Loucy (cell line): ENCODE measurements at regions not wholly inside any gene's neighbourhood (a gene's known extent, or its start where the extent isn't known, plus 50 kb on each side); places are given as distances from the start of the nearest gene placed in this dataset.

Experiments used
- H2AFZ ChIP-seq: fragments of 200-600 bp; sonication (generic); 2 replicates; pipeline ENCODE4 v1.6.0; 2016; ENCODE audit warnings: antibody characterized with exemption, mild to moderate bottlenecking, low read length, moderate library complexity
- H3F3A ChIP-seq: fragments of 200-600 bp; 2 replicates; pipeline ENCODE4 v1.6.0; 2016; ENCODE audit warnings: antibody characterized with exemption, low read depth, mild to moderate bottlenecking
- H3K27me3 ChIP-seq: fragments of 200-600 bp; sonication (generic); 2 replicates; pipeline ENCODE4 v1.6.1; 2014; ENCODE audit warnings: low read length, mild to moderate bottlenecking; ENCODE audit not compliant: insufficient read depth, poor library complexity, severe bottlenecking
- H3K36me3 ChIP-seq: fragments of 200-600 bp; sonication (generic); 2 replicates; pipeline ENCODE4 v1.6.1; 2016; ENCODE audit warnings: low read length; ENCODE audit not compliant: insufficient read depth
- H3K4me1 ChIP-seq: fragments of 200-600 bp; sonication (generic); 2 replicates; pipeline ENCODE4 v1.5.1; 2014; ENCODE audit warnings: low read length, mild to moderate bottlenecking; ENCODE audit not compliant: insufficient read depth, poor library complexity, severe bottlenecking
- H3K4me2 ChIP-seq: fragments of 200-600 bp; sonication (generic); 2 replicates; pipeline ENCODE4 v1.6.0; 2014; ENCODE audit warnings: antibody characterized with exemption, low read length, low read depth, mild to moderate bottlenecking; ENCODE audit not compliant: poor library complexity, severe bottlenecking
- H3K4me3 ChIP-seq: fragments of 200-600 bp; sonication (generic); 2 replicates; pipeline ENCODE4 v1.5.1; 2014; ENCODE audit warnings: low read length, mild to moderate bottlenecking, mixed read lengths; ENCODE audit not compliant: poor library complexity, severe bottlenecking
- H3K79me2 ChIP-seq: fragments of 200-600 bp; sonication (generic); 2 replicates; pipeline ENCODE4 v1.6.1; 2014; ENCODE audit warnings: low read length; ENCODE audit not compliant: insufficient read depth
- H3K9ac ChIP-seq: fragments of 200-600 bp; sonication (generic); 2 replicates; pipeline ENCODE4 v1.6.0; 2014; ENCODE audit warnings: mild to moderate bottlenecking, low read depth, low read length, moderate library complexity; ENCODE audit not compliant: poor library complexity, severe bottlenecking
- H3K9me2 ChIP-seq: fragments of 200-600 bp; sonication (generic); replicated peaks from 2 replicates; pipeline ENCODE4 v1.6.1; 2016; ENCODE audit warnings: low read depth, low read length, mixed read lengths
- H3K9me3 ChIP-seq: fragments of 200-600 bp; sonication (generic); 2 replicates; pipeline ENCODE4 v1.6.1; 2014; ENCODE audit warnings: mild to moderate bottlenecking, antibody characterized with exemption, low read length, low read depth; ENCODE audit not compliant: insufficient read depth
- H4K20me1 ChIP-seq: fragments of 200-600 bp; sonication (generic); 2 replicates; pipeline ENCODE4 v1.6.0; 2014; ENCODE audit warnings: antibody characterized with exemption, low read length, mild to moderate bottlenecking; ENCODE audit not compliant: insufficient read depth, poor library complexity, severe bottlenecking
- EZH2phosphoT487 ChIP-seq: fragments of 200-600 bp; IDR thresholded peaks from 2 replicates; pipeline ENCODE4 v1.6.1; 2018; ENCODE audit warnings: antibody characterized with exemption, mild to moderate bottlenecking, moderate library complexity, borderline replicate concordance
- TF ChIP-seq, protein P1 (sequence below): fragments of 200-600 bp; sonication (generic); conservative IDR thresholded peaks from 2 replicates; pipeline ENCODE4 v1.5.1; 2014; ENCODE audit warnings: mild to moderate bottlenecking, antibody characterized with exemption, low read length

DNA sequence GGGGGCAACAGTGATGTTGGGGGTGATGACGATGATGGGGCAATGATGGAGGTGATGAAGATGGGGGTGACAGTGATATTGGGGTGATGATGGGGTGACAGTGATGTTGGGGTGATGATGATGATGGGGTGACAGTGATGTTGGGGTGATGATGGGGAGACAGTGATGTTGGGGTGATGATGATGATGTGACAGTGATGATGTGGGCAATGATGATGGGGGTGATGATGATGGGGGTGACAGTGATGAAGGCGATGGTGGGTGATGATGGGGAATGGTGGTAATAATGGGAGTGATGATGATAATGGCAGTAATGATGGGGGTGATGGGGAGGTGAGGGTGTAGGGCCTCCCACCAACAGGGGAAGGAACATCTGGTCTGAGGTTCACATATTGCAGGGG is 150.6 kb downstream of the ERMARD start:
- H3K9ac ChIP-seq: no peak overlapping the region
- no peaks in the 10 kb centered on the region for H3K4me1 ChIP-seq
- no peaks in the 10 kb centered on the region for H4K20me1 ChIP-seq
- no peaks in the 10 kb centered on the region for H3K36me3 ChIP-seq
- H3K79me2 ChIP-seq: no peaks in the 10 kb centered on the region
- no peak overlapping the region for H2AFZ ChIP-seq
- H3K4me3 ChIP-seq: no peak overlapping the region
- no peaks in the 10 kb centered on the region for H3K9me2 ChIP-seq
- no peaks in the 10 kb centered on the region for H3F3A ChIP-seq
- TF ChIP-seq, protein P1, sequence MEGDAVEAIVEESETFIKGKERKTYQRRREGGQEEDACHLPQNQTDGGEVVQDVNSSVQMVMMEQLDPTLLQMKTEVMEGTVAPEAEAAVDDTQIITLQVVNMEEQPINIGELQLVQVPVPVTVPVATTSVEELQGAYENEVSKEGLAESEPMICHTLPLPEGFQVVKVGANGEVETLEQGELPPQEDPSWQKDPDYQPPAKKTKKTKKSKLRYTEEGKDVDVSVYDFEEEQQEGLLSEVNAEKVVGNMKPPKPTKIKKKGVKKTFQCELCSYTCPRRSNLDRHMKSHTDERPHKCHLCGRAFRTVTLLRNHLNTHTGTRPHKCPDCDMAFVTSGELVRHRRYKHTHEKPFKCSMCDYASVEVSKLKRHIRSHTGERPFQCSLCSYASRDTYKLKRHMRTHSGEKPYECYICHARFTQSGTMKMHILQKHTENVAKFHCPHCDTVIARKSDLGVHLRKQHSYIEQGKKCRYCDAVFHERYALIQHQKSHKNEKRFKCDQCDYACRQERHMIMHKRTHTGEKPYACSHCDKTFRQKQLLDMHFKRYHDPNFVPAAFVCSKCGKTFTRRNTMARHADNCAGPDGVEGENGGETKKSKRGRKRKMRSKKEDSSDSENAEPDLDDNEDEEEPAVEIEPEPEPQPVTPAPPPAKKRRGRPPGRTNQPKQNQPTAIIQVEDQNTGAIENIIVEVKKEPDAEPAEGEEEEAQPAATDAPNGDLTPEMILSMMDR: no peak
- TF ChIP-seq EZH2phosphoT487: no peak
- H3K4me2 ChIP-seq: no peak overlapping the region
- H3K27me3 ChIP-seq: no peaks in the 10 kb centered on the region
- peaks cover 12% of the 10 kb centered on the region; the same call in 1 of the 2 replicates for H3K9me3 ChIP-seq

DNA sequence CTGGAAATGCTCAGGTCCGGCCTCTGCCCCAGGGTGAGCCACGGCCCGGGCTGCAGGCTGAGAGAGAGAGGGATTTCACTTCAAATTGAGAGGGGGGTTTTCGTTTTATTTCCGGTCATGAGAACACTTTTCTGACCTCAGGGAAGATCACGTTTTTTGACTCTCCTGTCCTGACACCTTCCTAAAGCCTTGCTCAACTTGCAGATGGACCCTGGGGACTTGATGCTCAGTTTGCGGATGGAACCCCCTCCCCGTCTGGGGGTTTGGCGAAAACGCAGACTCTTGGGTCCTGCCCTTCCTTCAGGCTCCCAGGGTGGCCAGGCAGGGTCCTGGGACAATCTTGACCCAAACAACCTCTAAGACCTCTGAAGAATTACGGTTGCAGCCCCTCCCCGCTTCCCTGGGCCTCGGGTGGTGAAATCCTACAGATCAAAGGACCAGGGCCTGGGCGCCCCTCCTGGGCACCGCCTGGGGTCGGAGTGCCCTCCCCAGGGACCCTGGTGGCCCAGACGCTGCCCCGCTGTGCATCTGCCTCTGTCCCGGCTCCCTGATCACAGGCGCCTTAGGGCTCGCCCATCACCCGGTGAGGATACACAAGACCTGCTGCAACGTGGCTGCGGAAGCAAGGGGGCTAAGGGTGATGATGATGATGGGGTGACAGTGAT is 148.2 kb downstream of the ERMARD start:
- no peaks in the 10 kb centered on the region for H4K20me1 ChIP-seq
- no peak overlapping the region for H3K4me3 ChIP-seq
- no peak overlapping the region for H2AFZ ChIP-seq
- H3K79me2 ChIP-seq: no peaks in the 10 kb centered on the region
- TF ChIP-seq, protein P1: no peak
- TF ChIP-seq EZH2phosphoT487: no peak
- no peak overlapping the region for H3K9ac ChIP-seq
- H3F3A ChIP-seq: no peaks in the 10 kb centered on the region
- no peaks in the 10 kb centered on the region for H3K4me1 ChIP-seq
- peaks cover 12% of the 10 kb centered on the region; the same call in 1 of the 2 replicates for H3K9me3 ChIP-seq
- no peak overlapping the region for H3K4me2 ChIP-seq
- H3K27me3 ChIP-seq: no peaks in the 10 kb centered on the region
- H3K9me2 ChIP-seq: no peaks in the 10 kb centered on the region
- H3K36me3 ChIP-seq: no peaks in the 10 kb centered on the region

DNA sequence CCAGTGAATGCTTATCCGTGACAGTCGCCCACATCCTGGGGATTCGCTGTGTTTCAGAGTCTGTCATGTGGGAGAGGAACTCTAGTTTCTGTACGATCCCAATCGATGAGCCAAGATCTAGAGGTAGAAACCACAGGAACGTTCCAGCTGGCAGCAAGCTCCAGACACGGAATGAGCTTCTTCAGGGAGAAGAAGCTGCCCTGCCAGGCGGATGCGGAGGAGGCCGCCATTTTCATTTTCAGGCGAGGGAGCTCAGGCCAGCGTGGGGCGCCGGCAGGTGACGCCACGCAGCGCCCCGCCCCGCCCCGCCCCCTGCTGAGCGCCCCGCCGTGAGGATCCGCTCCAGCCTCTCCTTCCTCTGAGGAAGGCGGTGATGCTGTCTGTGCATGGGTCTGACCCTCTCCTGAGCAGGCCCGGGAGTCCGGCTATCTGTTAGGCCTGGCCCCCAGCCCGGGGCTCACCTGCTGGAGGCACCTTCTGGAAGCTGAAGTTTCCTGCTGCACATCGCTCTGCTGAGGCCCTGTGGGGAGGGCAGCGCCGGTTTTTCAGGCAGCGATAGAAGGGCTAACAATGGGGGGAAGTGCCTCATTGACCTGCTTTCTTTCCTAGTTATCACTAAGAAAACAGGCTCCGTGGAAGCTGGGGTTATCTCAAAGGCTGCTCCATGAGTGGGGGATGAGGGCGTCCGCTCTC is 147.5 kb downstream of the ERMARD start:
- TF ChIP-seq, protein P1: no peak
- TF ChIP-seq EZH2phosphoT487: no peak
- Histone ChIP-seq H3K9ac (no peak overlapping the region), H3K79me2 (no peaks in the 10 kb centered on the region), H3K4me3 (no peak overlapping the region), H3F3A (no peaks in the 10 kb centered on the region), H4K20me1 (no peaks in the 10 kb centered on the region), H3K4me1 (no peaks in the 10 kb centered on the region), H3K9me2 (no peaks in the 10 kb centered on the region), H3K27me3 (no peaks in the 10 kb centered on the region), H3K36me3 (no peaks in the 10 kb centered on the region), H2AFZ (no peak overlapping the region), H3K9me3 (peaks cover 15% of the 10 kb centered on the region; the same call in 1 of the 2 replicates), H3K4me2 (no peak overlapping the region)
